Islet precursor cell (in vitro differentiated cells): ENCODE measurements at regions not wholly inside any gene's neighbourhood (a gene's known extent, or its start where the extent isn't known, plus 50 kb on each side); places are given as distances from the start of the nearest gene placed in this dataset.
"Not testable (repeated sequence)": the region's sequence is repeated elsewhere in the genome, so short reads cannot be mapped to it uniquely, and the experiment has no call there.

Experiments
- DNase-seq: peaks from one replicate; pipeline ENCODE4 v3.0.0-alpha.2; 2018

- no peak for DNase-seq
Observed at GRCh38 chr16:52234626-52235025, 312.3 kb downstream of the TOX3 start.

GRCh38 chr16:52229471-52229870 is 317.5 kb downstream of the TOX3 start:
- DNase-seq: no peak

GRCh38 chr16:52227851-52228250 is 319.1 kb downstream of the TOX3 start:
- no peak for DNase-seq

- no peak for DNase-seq
Observed at GRCh38 chr16:52212841-52213240, 334.1 kb downstream of the TOX3 start.

- no peak for DNase-seq
Observed at GRCh38 chr16:52209227-52209626, 337.7 kb downstream of the TOX3 start.

GRCh38 chr16:52203096-52203495 is 343.8 kb downstream of the TOX3 start:
- DNase-seq: no peak

GRCh38 chr16:52193441-52193840 is 353.5 kb downstream of the TOX3 start:
- DNase-seq: no peak

- DNase-seq: peak; percentile 77
Observed at GRCh38 chr16:52191531-52192134, 355.3 kb downstream of the TOX3 start.

GRCh38 chr16:52184336-52184735 is 362.6 kb downstream of the TOX3 start:
- no peak for DNase-seq

- no peak for DNase-seq
Observed at GRCh38 chr16:52182840-52183239, 364.1 kb downstream of the TOX3 start.

GRCh38 chr16:52174168-52174567 is 372.8 kb downstream of the TOX3 start:
- no peak for DNase-seq

- no peak for DNase-seq
Observed at GRCh38 chr16:52171481-52171880, 375.5 kb downstream of the TOX3 start.

GRCh38 chr16:52167328-52167727 is 379.6 kb downstream of the TOX3 start:
- DNase-seq: no peak

- DNase-seq: no peak
Observed at GRCh38 chr16:52165961-52166360, 381.0 kb downstream of the TOX3 start.

GRCh38 chr16:52149003-52149402 is 397.9 kb downstream of the TOX3 start:
- DNase-seq: no peak

GRCh38 chr16:52141871-52142270 is 405.1 kb downstream of the TOX3 start:
- no peak for DNase-seq

- no peak for DNase-seq
Observed at GRCh38 chr16:52128361-52128760, 418.6 kb downstream of the TOX3 start.

- no peak for DNase-seq
Observed at GRCh38 chr16:52123842-52124241, 423.1 kb downstream of the TOX3 start.

- DNase-seq: no peak
Observed at GRCh38 chr16:52123061-52123839, 423.7 kb downstream of the TOX3 start.

GRCh38 chr16:52117171-52117570 is 429.8 kb downstream of the TOX3 start:
- DNase-seq: no peak

- DNase-seq: no peak
Observed at GRCh38 chr16:52114379-52114778, 432.6 kb downstream of the TOX3 start.

GRCh38 chr16:52113533-52114183 is 433.3 kb downstream of the TOX3 start:
- DNase-seq: no peak

GRCh38 chr16:52104993-52105392 is 441.9 kb downstream of the TOX3 start:
- not testable (repeated sequence) for DNase-seq

GRCh38 chr16:52103791-52104190 is 443.2 kb downstream of the TOX3 start:
- no peak for DNase-seq
